ENCODE measurements at regions not wholly inside any gene's neighbourhood (a gene's known extent, or its start where the extent isn't known, plus 50 kb on each side); places are given as distances from the start of the nearest gene placed in this dataset.

DNA sequence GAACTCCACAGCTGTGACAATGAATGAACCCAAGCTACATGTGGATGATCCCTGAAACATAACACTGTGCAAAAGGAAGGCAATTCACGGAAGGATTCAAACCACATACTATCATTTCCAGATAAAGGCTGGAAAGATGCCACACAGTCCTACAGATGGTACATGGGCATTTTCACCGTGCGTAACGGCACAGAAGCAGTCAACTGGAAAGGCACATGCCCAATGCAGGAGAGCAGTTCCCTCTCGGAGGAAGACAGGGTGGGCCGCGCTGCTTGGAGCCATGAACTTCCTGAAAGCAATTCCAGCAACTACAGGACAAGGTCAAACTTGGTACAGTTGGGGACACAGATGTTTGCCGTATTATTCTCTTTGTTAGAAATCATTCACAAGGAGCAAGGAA lies 103.7 kb downstream of the SHANK2 start:
- H3K4me3 Mint-ChIP-seq: no peak overlapping the region

More for the DNA sequence above, 103.7 kb downstream of the SHANK2 start:
- Mint-ChIP-seq H3K27me3 (ENCODE audit: insufficient read depth, low read depth, poor library complexity) (peaks cover 23% of the 10 kb centered on the region), H3K9me3 (peaks cover 6% of the 10 kb centered on the region; the same call in 2 of the 3 replicates), H3K4me1 (peaks cover 43% of the 10 kb centered on the region), H3K36me3 (ENCODE audit: low read depth) (peaks cover 37% of the 10 kb centered on the region), H3K27ac (no peak overlapping the region; the same call in 1 of the 2 replicates)
- Histone ChIP-seq H4K20me1 (replicated peaks; ENCODE audit: insufficient read depth) (peaks cover 10% of the 10 kb centered on the region), H3K9me2 (ENCODE audit: insufficient read depth) (no peaks in the 10 kb centered on the region), H3K36me3 (ENCODE audit: insufficient read depth) (0 out of 2 replicates have a peak, but pooled peaks cover 4% of the 10 kb centered on the region), H3K4me3 (no peak overlapping the region), H3K4me1 (ENCODE audit: insufficient read depth) (peaks cover 12% of the 10 kb centered on the region), H2AFZ (no peak overlapping the region), H3K4me2 (no peak overlapping the region), H3K27me3 (ENCODE audit: insufficient read depth) (no peaks in the 10 kb centered on the region), H3K79me2 (replicated peaks; ENCODE audit: insufficient read depth) (peaks cover 5% of the 10 kb centered on the region), H3K27ac (ENCODE audit: low read depth) (no peak overlapping the region), H3F3A (replicated peaks; ENCODE audit: low read depth) (no peaks in the 10 kb centered on the region)
- DNase-seq (ENCODE audit: low spot score) (no peak), ATAC-seq (no peak)
- no peak for TF ChIP-seq CREB1 (CRISPR knock-in tag; IDR thresholded peaks at IDR 0.05; ENCODE audit: low read depth)
- TF ChIP-seq POLR2AphosphoS5 (IDR thresholded peaks at IDR 0.05; ENCODE audit: low read depth): no peak
- TF ChIP-seq, protein P1, sequence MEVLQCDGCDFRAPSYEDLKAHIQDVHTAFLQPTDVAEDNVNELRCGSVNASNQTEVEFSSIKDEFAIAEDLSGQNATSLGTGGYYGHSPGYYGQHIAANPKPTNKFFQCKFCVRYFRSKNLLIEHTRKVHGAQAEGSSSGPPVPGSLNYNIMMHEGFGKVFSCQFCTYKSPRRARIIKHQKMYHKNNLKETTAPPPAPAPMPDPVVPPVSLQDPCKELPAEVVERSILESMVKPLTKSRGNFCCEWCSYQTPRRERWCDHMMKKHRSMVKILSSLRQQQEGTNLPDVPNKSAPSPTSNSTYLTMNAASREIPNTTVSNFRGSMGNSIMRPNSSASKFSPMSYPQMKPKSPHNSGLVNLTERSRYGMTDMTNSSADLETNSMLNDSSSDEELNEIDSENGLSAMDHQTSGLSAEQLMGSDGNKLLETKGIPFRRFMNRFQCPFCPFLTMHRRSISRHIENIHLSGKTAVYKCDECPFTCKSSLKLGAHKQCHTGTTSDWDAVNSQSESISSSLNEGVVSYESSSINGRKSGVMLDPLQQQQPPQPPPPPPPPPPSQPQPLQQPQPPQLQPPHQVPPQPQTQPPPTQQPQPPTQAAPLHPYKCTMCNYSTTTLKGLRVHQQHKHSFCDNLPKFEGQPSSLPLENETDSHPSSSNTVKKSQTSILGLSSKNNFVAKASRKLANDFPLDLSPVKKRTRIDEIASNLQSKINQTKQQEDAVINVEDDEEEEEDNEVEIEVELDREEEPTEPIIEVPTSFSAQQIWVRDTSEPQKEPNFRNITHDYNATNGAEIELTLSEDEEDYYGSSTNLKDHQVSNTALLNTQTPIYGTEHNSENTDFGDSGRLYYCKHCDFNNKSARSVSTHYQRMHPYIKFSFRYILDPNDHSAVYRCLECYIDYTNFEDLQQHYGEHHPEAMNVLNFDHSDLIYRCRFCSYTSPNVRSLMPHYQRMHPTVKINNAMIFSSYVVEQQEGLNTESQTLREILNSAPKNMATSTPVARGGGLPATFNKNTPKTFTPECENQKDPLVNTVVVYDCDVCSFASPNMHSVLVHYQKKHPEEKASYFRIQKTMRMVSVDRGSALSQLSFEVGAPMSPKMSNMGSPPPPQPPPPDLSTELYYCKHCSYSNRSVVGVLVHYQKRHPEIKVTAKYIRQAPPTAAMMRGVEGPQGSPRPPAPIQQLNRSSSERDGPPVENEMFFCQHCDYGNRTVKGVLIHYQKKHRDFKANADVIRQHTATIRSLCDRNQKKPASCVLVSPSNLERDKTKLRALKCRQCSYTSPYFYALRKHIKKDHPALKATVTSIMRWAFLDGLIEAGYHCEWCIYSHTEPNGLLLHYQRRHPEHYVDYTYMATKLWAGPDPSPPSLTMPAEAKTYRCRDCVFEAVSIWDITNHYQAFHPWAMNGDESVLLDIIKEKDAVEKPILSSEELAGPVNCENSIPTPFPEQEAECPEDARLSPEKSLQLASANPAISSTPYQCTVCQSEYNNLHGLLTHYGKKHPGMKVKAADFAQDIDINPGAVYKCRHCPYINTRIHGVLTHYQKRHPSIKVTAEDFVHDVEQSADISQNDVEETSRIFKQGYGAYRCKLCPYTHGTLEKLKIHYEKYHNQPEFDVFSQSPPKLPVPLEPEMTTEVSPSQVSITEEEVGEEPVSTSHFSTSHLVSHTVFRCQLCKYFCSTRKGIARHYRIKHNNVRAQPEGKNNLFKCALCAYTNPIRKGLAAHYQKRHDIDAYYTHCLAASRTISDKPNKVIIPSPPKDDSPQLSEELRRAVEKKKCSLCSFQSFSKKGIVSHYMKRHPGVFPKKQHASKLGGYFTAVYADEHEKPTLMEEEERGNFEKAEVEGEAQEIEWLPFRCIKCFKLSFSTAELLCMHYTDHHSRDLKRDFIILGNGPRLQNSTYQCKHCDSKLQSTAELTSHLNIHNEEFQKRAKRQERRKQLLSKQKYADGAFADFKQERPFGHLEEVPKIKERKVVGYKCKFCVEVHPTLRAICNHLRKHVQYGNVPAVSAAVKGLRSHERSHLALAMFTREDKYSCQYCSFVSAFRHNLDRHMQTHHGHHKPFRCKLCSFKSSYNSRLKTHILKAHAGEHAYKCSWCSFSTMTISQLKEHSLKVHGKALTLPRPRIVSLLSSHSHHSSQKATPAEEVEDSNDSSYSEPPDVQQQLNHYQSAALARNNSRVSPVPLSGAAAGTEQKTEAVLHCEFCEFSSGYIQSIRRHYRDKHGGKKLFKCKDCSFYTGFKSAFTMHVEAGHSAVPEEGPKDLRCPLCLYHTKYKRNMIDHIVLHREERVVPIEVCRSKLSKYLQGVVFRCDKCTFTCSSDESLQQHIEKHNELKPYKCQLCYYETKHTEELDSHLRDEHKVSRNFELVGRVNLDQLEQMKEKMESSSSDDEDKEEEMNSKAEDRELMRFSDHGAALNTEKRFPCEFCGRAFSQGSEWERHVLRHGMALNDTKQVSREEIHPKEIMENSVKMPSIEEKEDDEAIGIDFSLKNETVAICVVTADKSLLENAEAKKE (CRISPR knock-in tag; IDR thresholded peaks at IDR 0.05): no peak
- TF ChIP-seq ZNF331 (CRISPR knock-in tag; IDR thresholded peaks at IDR 0.05; ENCODE audit: low read depth): no peak
- TF ChIP-seq JUNB (IDR thresholded peaks at IDR 0.05; ENCODE audit: unreplicated experiment): no peak
- no peak for TF ChIP-seq EZH2phosphoT487 (IDR thresholded peaks at IDR 0.05; ENCODE audit: unreplicated experiment)
- no peak for TF ChIP-seq NANOG (IDR thresholded peaks at IDR 0.05; ENCODE audit: borderline replicate concordance)
- no peak for TF ChIP-seq EZH2 (IDR thresholded peaks at IDR 0.05; ENCODE audit: low read depth, unreplicated experiment)
- TF ChIP-seq, protein P2, sequence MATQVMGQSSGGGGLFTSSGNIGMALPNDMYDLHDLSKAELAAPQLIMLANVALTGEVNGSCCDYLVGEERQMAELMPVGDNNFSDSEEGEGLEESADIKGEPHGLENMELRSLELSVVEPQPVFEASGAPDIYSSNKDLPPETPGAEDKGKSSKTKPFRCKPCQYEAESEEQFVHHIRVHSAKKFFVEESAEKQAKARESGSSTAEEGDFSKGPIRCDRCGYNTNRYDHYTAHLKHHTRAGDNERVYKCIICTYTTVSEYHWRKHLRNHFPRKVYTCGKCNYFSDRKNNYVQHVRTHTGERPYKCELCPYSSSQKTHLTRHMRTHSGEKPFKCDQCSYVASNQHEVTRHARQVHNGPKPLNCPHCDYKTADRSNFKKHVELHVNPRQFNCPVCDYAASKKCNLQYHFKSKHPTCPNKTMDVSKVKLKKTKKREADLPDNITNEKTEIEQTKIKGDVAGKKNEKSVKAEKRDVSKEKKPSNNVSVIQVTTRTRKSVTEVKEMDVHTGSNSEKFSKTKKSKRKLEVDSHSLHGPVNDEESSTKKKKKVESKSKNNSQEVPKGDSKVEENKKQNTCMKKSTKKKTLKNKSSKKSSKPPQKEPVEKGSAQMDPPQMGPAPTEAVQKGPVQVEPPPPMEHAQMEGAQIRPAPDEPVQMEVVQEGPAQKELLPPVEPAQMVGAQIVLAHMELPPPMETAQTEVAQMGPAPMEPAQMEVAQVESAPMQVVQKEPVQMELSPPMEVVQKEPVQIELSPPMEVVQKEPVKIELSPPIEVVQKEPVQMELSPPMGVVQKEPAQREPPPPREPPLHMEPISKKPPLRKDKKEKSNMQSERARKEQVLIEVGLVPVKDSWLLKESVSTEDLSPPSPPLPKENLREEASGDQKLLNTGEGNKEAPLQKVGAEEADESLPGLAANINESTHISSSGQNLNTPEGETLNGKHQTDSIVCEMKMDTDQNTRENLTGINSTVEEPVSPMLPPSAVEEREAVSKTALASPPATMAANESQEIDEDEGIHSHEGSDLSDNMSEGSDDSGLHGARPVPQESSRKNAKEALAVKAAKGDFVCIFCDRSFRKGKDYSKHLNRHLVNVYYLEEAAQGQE (IDR thresholded peaks at IDR 0.05; ENCODE audit: unreplicated experiment): no peak
- TF ChIP-seq, protein P3, sequence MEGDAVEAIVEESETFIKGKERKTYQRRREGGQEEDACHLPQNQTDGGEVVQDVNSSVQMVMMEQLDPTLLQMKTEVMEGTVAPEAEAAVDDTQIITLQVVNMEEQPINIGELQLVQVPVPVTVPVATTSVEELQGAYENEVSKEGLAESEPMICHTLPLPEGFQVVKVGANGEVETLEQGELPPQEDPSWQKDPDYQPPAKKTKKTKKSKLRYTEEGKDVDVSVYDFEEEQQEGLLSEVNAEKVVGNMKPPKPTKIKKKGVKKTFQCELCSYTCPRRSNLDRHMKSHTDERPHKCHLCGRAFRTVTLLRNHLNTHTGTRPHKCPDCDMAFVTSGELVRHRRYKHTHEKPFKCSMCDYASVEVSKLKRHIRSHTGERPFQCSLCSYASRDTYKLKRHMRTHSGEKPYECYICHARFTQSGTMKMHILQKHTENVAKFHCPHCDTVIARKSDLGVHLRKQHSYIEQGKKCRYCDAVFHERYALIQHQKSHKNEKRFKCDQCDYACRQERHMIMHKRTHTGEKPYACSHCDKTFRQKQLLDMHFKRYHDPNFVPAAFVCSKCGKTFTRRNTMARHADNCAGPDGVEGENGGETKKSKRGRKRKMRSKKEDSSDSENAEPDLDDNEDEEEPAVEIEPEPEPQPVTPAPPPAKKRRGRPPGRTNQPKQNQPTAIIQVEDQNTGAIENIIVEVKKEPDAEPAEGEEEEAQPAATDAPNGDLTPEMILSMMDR (conservative IDR thresholded peaks at IDR 0.05; ENCODE audit: low read depth in 2 of 2): no peak
- TF ChIP-seq STAT1 (IDR thresholded peaks at IDR 0.05; ENCODE audit: unreplicated experiment): no peak
- TF ChIP-seq ZNF114 (CRISPR knock-in tag; IDR thresholded peaks at IDR 0.05): no peak
- TF ChIP-seq, protein P4, sequence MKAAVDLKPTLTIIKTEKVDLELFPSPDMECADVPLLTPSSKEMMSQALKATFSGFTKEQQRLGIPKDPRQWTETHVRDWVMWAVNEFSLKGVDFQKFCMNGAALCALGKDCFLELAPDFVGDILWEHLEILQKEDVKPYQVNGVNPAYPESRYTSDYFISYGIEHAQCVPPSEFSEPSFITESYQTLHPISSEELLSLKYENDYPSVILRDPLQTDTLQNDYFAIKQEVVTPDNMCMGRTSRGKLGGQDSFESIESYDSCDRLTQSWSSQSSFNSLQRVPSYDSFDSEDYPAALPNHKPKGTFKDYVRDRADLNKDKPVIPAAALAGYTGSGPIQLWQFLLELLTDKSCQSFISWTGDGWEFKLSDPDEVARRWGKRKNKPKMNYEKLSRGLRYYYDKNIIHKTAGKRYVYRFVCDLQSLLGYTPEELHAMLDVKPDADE (IDR thresholded peaks at IDR 0.05): no peak
